Astrocyte (in vitro differentiated cells and primary cell): ENCODE measurements at regions not wholly inside any gene's neighbourhood (a gene's known extent, or its start where the extent isn't known, plus 50 kb on each side); places are given as distances from the start of the nearest gene placed in this dataset.

ENCODE experiments used
- DNase-seq: peaks from one replicate; pipeline ENCODE4 v3.0.0-alpha.2; 2010; ENCODE audit warnings: low read depth
- FAIRE-seq: peaks from 2 replicates; lab custom pipeline; 2011; peaks lifted over from hg19 to GRCh38; lab: Jason Lieb, UNC
- H2AFZ ChIP-seq: 2 replicates; pipeline ENCODE4 v1.6.0; 2012; ENCODE audit warnings: low read depth, low read length, inconsistent platforms
- H3K27ac ChIP-seq: 2 replicates; pipeline ENCODE4 v1.5.1; 2011; ENCODE audit warnings: low read depth, low read length, inconsistent platforms
- H3K27me3 ChIP-seq: 2 replicates; pipeline ENCODE4 v1.6.0; 2011; ENCODE audit warnings: low read length, inconsistent platforms; ENCODE audit not compliant: insufficient read depth
- H3K36me3 ChIP-seq: 2 replicates; pipeline ENCODE4 v1.5.1; 2011; ENCODE audit warnings: low read length, inconsistent platforms; ENCODE audit not compliant: insufficient read depth
- H3K4me1 ChIP-seq: 2 replicates; pipeline ENCODE4 v1.5.1; 2011; ENCODE audit warnings: low read length, inconsistent platforms; ENCODE audit not compliant: insufficient read depth
- H3K4me2 ChIP-seq: 2 replicates; pipeline ENCODE4 v1.6.0; 2012; ENCODE audit warnings: low read length, inconsistent platforms
- H3K4me3 ChIP-seq: 2 replicates; pipeline ENCODE4 v1.5.1; 2011; ENCODE audit warnings: low read depth, mild to moderate bottlenecking, low read length, inconsistent platforms; ENCODE audit not compliant: insufficient read depth
- H3K79me2 ChIP-seq: 2 replicates; pipeline ENCODE4 v1.6.0; 2012; ENCODE audit warnings: mild to moderate bottlenecking, low read length, inconsistent platforms; ENCODE audit not compliant: insufficient read depth
- H3K9ac ChIP-seq: 2 replicates; pipeline ENCODE4 v1.6.0; 2012; ENCODE audit warnings: mild to moderate bottlenecking, low read length, inconsistent platforms
- H3K9me3 ChIP-seq: 2 replicates; pipeline ENCODE4 v1.5.1; 2012; ENCODE audit warnings: low read depth, mild to moderate bottlenecking, low read length, inconsistent platforms; ENCODE audit not compliant: insufficient read depth
- H4K20me1 ChIP-seq: 2 replicates; pipeline ENCODE4 v1.6.0; 2012; ENCODE audit warnings: low read length, inconsistent platforms; ENCODE audit not compliant: insufficient read depth
- H3K27ac Mint-ChIP-seq: one replicate; pipeline ENCODE4 v1.8.0; 2021; ENCODE audit warnings: mild to moderate bottlenecking, mixed read lengths; ENCODE audit not compliant: unreplicated experiment
- H3K27me3 Mint-ChIP-seq: one replicate; pipeline ENCODE4 v1.8.0; 2021; ENCODE audit warnings: low read depth, mixed read lengths; ENCODE audit not compliant: unreplicated experiment
- H3K36me3 Mint-ChIP-seq: one replicate; pipeline ENCODE4 v1.8.0; 2021; ENCODE audit warnings: low read depth, mixed read lengths; ENCODE audit not compliant: unreplicated experiment
- H3K4me1 Mint-ChIP-seq: one replicate; pipeline ENCODE4 v1.8.0; 2021; ENCODE audit warnings: low read depth, mixed read lengths; ENCODE audit not compliant: unreplicated experiment
- H3K4me3 Mint-ChIP-seq: one replicate; pipeline ENCODE4 v1.8.0; 2021; ENCODE audit warnings: mild to moderate bottlenecking, moderate library complexity, mixed read lengths; ENCODE audit not compliant: unreplicated experiment
- H3K9me3 Mint-ChIP-seq: one replicate; pipeline ENCODE4 v1.8.0; 2021; ENCODE audit warnings: mild to moderate bottlenecking, mixed read lengths; ENCODE audit not compliant: unreplicated experiment
- EZH2 ChIP-seq: IDR thresholded peaks from 2 replicates; pipeline ENCODE4 v1.6.1; 2012; ENCODE audit warnings: mild to moderate bottlenecking, low read length, inconsistent platforms; ENCODE audit not compliant: insufficient read depth
- TF ChIP-seq, protein P1 (sequence below): IDR thresholded peaks from 2 replicates; pipeline ENCODE4 v1.5.1; 2011; ENCODE audit warnings: low read depth, mild to moderate bottlenecking, inconsistent platforms, low read length, moderate library complexity; ENCODE audit not compliant: insufficient read depth

DNA sequence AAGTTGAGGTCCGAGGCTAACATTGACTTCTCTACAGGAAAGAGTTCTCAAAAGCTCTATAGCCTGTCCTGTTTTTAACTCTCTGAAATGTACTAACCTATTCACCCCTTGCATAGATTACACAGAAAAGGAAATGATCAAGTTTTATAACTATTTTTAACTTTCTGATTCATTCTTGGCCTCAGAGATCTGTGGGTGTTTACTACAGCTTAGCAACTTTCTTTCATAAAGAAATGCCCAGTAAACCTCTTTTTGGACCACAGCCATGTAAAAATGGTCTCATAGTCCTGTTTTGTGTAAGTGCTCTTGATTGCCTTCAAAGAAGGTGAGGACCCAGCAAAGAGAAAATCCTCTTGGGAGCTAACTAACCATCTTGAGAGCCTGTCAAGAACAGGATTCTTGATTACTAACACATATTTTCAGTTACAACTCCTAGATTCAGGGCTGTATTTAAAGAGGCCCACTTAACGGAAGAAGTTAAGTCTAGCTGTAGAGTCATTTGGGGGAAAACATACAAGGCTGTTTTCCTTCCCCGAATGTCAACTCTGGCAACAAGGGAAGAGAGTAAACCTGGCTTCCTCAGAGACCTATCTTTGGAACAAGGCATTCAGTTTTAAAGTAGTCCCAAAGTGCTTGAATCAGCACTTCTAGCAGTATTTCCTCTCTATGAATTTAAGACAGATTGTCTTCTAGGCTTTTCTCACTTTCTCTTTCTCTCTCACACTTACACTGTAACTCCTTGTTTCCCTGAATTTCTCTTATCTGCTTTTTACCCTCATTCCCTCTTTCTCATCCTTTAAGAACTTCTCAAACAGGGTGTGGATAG is 78.2 kb downstream of the IL21 start:
- H3K36me3 Mint-ChIP-seq = no peaks in the 10 kb centered on the region
- no peak for FAIRE-seq
- peak; percentile 67 for DNase-seq
- Histone ChIP-seq H3K4me1 (peaks cover 13% of the 10 kb centered on the region), H3K27ac (peak overlapping the region; percentile 35), H3K36me3 (no peaks in the 10 kb centered on the region), H3K4me2 (peak overlapping the region; percentile 38), H2AFZ (no peak overlapping the region), H3K9ac (peak overlapping the region; percentile 7), H3K9me3 (no peaks in the 10 kb centered on the region), H4K20me1 (no peaks in the 10 kb centered on the region), H3K27me3 (no peaks in the 10 kb centered on the region), H3K79me2 (no peaks in the 10 kb centered on the region), H3K4me3 (no peak overlapping the region)
- peaks cover 8% of the 10 kb centered on the region for H3K9me3 Mint-ChIP-seq
- H3K4me1 Mint-ChIP-seq = peaks cover 15% of the 10 kb centered on the region
- no peak overlapping the region for H3K27ac Mint-ChIP-seq
- TF ChIP-seq EZH2 = no peak
- TF ChIP-seq, protein P1, sequence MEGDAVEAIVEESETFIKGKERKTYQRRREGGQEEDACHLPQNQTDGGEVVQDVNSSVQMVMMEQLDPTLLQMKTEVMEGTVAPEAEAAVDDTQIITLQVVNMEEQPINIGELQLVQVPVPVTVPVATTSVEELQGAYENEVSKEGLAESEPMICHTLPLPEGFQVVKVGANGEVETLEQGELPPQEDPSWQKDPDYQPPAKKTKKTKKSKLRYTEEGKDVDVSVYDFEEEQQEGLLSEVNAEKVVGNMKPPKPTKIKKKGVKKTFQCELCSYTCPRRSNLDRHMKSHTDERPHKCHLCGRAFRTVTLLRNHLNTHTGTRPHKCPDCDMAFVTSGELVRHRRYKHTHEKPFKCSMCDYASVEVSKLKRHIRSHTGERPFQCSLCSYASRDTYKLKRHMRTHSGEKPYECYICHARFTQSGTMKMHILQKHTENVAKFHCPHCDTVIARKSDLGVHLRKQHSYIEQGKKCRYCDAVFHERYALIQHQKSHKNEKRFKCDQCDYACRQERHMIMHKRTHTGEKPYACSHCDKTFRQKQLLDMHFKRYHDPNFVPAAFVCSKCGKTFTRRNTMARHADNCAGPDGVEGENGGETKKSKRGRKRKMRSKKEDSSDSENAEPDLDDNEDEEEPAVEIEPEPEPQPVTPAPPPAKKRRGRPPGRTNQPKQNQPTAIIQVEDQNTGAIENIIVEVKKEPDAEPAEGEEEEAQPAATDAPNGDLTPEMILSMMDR = no peak
- H3K4me3 Mint-ChIP-seq = no peak overlapping the region
- H3K27me3 Mint-ChIP-seq = no peaks in the 10 kb centered on the region

- TF ChIP-seq, protein P1 = no peak
- TF ChIP-seq EZH2 = no peak
- Histone ChIP-seq H3K27ac (peak overlapping the region; percentile 35), H3K4me1 (peaks cover 13% of the 10 kb centered on the region), H3K4me3 (no peak overlapping the region), H2AFZ (no peak overlapping the region), H3K79me2 (no peaks in the 10 kb centered on the region), H3K27me3 (no peaks in the 10 kb centered on the region), H3K36me3 (no peaks in the 10 kb centered on the region), H4K20me1 (no peaks in the 10 kb centered on the region), H3K4me2 (peak overlapping the region; percentile 38), H3K9ac (no peak overlapping the region), H3K9me3 (no peaks in the 10 kb centered on the region)
- FAIRE-seq (no peak), DNase-seq (no peak)
- no peaks in the 10 kb centered on the region for H3K36me3 Mint-ChIP-seq
- H3K9me3 Mint-ChIP-seq = peaks cover 4% of the 10 kb centered on the region
- H3K27ac Mint-ChIP-seq = no peak overlapping the region
- peaks cover 15% of the 10 kb centered on the region for H3K4me1 Mint-ChIP-seq
- H3K4me3 Mint-ChIP-seq = no peak overlapping the region
- no peaks in the 10 kb centered on the region for H3K27me3 Mint-ChIP-seq
Observed at GRCh38 chr4:122541996-122542395, 78.9 kb downstream of the IL21 start.

DNA sequence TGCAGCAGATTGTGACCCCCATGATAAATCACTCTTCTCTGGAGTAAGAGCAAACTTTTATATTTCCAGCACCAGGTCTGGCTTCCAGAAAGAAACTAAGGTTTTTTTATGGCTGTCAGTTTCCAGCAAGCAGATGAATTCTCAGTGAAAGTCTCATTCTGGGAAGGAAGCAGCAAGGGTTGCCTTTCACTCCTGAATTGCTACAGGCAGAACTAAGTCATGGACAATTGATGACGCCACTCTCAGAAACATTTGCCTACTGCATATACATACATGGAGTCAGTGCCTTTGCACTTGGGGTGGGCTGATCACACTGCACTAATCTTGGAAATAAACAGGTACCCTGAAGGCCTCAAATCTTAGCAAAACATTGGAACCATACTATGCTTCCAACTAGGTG is 80.0 kb downstream of the IL21 start:
- Histone ChIP-seq H3K9me3 (no peaks in the 10 kb centered on the region), H3K9ac (no peak overlapping the region), H3K27me3 (no peaks in the 10 kb centered on the region), H3K27ac (no peak overlapping the region), H4K20me1 (no peaks in the 10 kb centered on the region), H3K79me2 (no peaks in the 10 kb centered on the region), H3K36me3 (no peaks in the 10 kb centered on the region), H2AFZ (no peak overlapping the region), H3K4me2 (no peak overlapping the region), H3K4me3 (no peak overlapping the region), H3K4me1 (peaks cover 13% of the 10 kb centered on the region)
- Mint-ChIP-seq H3K4me3 (no peak overlapping the region), H3K27me3 (no peaks in the 10 kb centered on the region), H3K4me1 (peaks cover 17% of the 10 kb centered on the region), H3K36me3 (no peaks in the 10 kb centered on the region), H3K9me3 (peaks cover 3% of the 10 kb centered on the region), H3K27ac (no peak overlapping the region)
- TF ChIP-seq EZH2 = no peak
- TF ChIP-seq, protein P1 = no peak
- no peak for DNase-seq
- FAIRE-seq = no peak
